GM18499 (cell line): ENCODE measurements at regions not wholly inside any gene's neighbourhood (a gene's known extent, or its start where the extent isn't known, plus 50 kb on each side); places are given as distances from the start of the nearest gene placed in this dataset.

Experiments used
- ATAC-seq: cut with Tn5 transposase; IDR thresholded peaks from one replicate; pipeline ENCODE4 v1.9.1; 2021; ENCODE audit warnings: moderate number of reproducible peaks; ENCODE audit not compliant: insufficient read depth, unreplicated experiment

GRCh38 chr13:48839171-48839570, 136.5 kb upstream of the FNDC3A start:
- no peak for ATAC-seq

GRCh38 chr13:48840366-48840765, 135.3 kb upstream of the FNDC3A start:
- ATAC-seq: no peak

GRCh38 chr13:48842316-48842715, 133.4 kb upstream of the FNDC3A start:
- no peak for ATAC-seq

GRCh38 chr13:48843630-48844380, 131.9 kb upstream of the FNDC3A start:
- ATAC-seq: no peak

- no peak for ATAC-seq
Measured at GRCh38 chr13:48844676-48845075, 131.0 kb upstream of the FNDC3A start.

- no peak for ATAC-seq
Measured at GRCh38 chr13:48849515-48849914, 126.2 kb upstream of the FNDC3A start.

- no peak for ATAC-seq
Measured at GRCh38 chr13:48851707-48852106, 124.0 kb upstream of the FNDC3A start.

- ATAC-seq: no peak
Measured at GRCh38 chr13:48852911-48853727, 122.6 kb upstream of the FNDC3A start.

GRCh38 chr13:48853728-48854102, 122.0 kb upstream of the FNDC3A start:
- no peak for ATAC-seq

GRCh38 chr13:48857576-48857975, 118.1 kb upstream of the FNDC3A start:
- no peak for ATAC-seq

- ATAC-seq: no peak
Measured at GRCh38 chr13:48858122-48858902, 117.4 kb upstream of the FNDC3A start.

GRCh38 chr13:48859272-48860105, 116.2 kb upstream of the FNDC3A start:
- no peak for ATAC-seq

GRCh38 chr13:48860364-48860763, 115.3 kb upstream of the FNDC3A start:
- no peak for ATAC-seq

GRCh38 chr13:48862572-48862971, 113.1 kb upstream of the FNDC3A start:
- ATAC-seq: no peak

GRCh38 chr13:48864100-48864499, 111.6 kb upstream of the FNDC3A start:
- ATAC-seq: no peak

GRCh38 chr13:48866249-48866648, 109.5 kb upstream of the FNDC3A start:
- ATAC-seq: no peak

GRCh38 chr13:48873081-48873480, 102.6 kb upstream of the FNDC3A start:
- no peak for ATAC-seq

GRCh38 chr13:48873587-48873986, 102.1 kb upstream of the FNDC3A start:
- no peak for ATAC-seq

- no peak for ATAC-seq
Measured at GRCh38 chr13:48874165-48874564, 101.5 kb upstream of the FNDC3A start.

GRCh38 chr13:48875047-48875446, 100.7 kb upstream of the FNDC3A start:
- ATAC-seq: no peak
